HL-60 (cell line): ENCODE measurements at regions not wholly inside any gene's neighbourhood (a gene's known extent, or its start where the extent isn't known, plus 50 kb on each side); places are given as distances from the start of the nearest gene placed in this dataset.

Experiments used
- CTCF ChIP-seq: IDR thresholded peaks from one replicate; pipeline ENCODE4 v1.5.1; 2011; ENCODE audit warnings: low read length, control low read depth, inconsistent platforms; ENCODE audit not compliant: insufficient read depth
- GABPA ChIP-seq: IDR thresholded peaks from 2 replicates; pipeline ENCODE4 v1.6.1; 2012; ENCODE audit warnings: low read depth
- REST ChIP-seq: IDR thresholded peaks from 2 replicates; pipeline ENCODE4 v1.6.1; 2012; ENCODE audit warnings: low read depth; ENCODE audit not compliant: insufficient replicate concordance

GRCh38 chr11:116310698-116311097 lies 462.1 kb downstream of the BUD13 start:
- no peak for TF ChIP-seq CTCF
- TF ChIP-seq REST = no peak
- no peak for TF ChIP-seq GABPA
